AG04450 (cell line): ENCODE measurements at regions not wholly inside any gene's neighbourhood (a gene's known extent, or its start where the extent isn't known, plus 50 kb on each side); places are given as distances from the start of the nearest gene placed in this dataset.

ENCODE experiments used
- CTCF ChIA-PET: fragments of 300-600, 350-600 bp; formaldehyde crosslinking; extraction: SDS; loops from one replicate; lab custom pipeline; 2022; ENCODE audit warnings: antibody characterized with exemption, inconsistent platforms; lab: Charles Lee
- POLR2A ChIA-PET: fragments of 350-600 bp; formaldehyde crosslinking; extraction: SDS; loops from one replicate; lab custom pipeline; 2021; ENCODE audit warnings: antibody characterized with exemption, inconsistent platforms; lab: Yijun Ruan, JAX
- DNase-seq: peaks from one replicate; pipeline ENCODE4 v3.0.0-alpha.2; 2011; ENCODE audit warnings: low read depth, low spot score
- H3K27ac ChIP-seq: one replicate; pipeline ENCODE4 v1.5.1; 2012; ENCODE audit warnings: low read depth, low read length, control low read depth
- H3K27me3 ChIP-seq: one replicate; pipeline ENCODE4 v1.6.0; 2012; ENCODE audit warnings: low read length; ENCODE audit not compliant: control insufficient read depth, insufficient read depth
- H3K4me3 ChIP-seq: 2 replicates; pipeline ENCODE4 v1.5.1; 2011; ENCODE audit warnings: mild to moderate bottlenecking, low read depth, low read length, control low read depth
- H3K9me3 ChIP-seq: 2 replicates; pipeline ENCODE4 v1.5.1; 2012; ENCODE audit warnings: low read length; ENCODE audit not compliant: control insufficient read depth, insufficient read depth
- CTCF ChIP-seq: IDR thresholded peaks from 2 replicates; pipeline ENCODE4 v1.5.1; 2011; ENCODE audit warnings: low read depth, low read length, control low read depth, inconsistent platforms

GRCh38 chr4:33446953-33447352, 2726.8 kb downstream of the PCDH7 start:
- no peaks in the 10 kb centered on the region for H3K9me3 ChIP-seq
- no peaks in the 10 kb centered on the region for H3K27me3 ChIP-seq
- DNase-seq, result no peak
- ChIA-PET POLR2A (no interaction called here), CTCF (no interaction called here)
- no peak for TF ChIP-seq CTCF
- no peak overlapping the region for H3K4me3 ChIP-seq
- no peak overlapping the region for H3K27ac ChIP-seq

GRCh38 chr4:33448948-33449347, 2728.8 kb downstream of the PCDH7 start:
- TF ChIP-seq CTCF, result no peak
- POLR2A ChIA-PET, result no interaction called here
- DNase-seq, result no peak

GRCh38 chr4:33453436-33453835, 2733.3 kb downstream of the PCDH7 start:
- DNase-seq, result no peak
- TF ChIP-seq CTCF, result no peak
- no peaks in the 10 kb centered on the region for H3K27me3 ChIP-seq
- no peaks in the 10 kb centered on the region for H3K9me3 ChIP-seq
- H3K4me3 ChIP-seq, result no peak overlapping the region
- CTCF ChIA-PET, result interaction anchor here (0.8 kb wide), 1 partner anchor 9 kb away, joined by 3 read pairs; no protein-coding TSS in a partner anchor
- no peak overlapping the region for H3K27ac ChIP-seq
- POLR2A ChIA-PET, result no interaction called here

More at GRCh38 chr4:33448948-33449347, 2728.8 kb downstream of the PCDH7 start:
- Histone ChIP-seq H3K27ac (no peak overlapping the region), H3K9me3 (no peaks in the 10 kb centered on the region), H3K27me3 (no peaks in the 10 kb centered on the region), H3K4me3 (no peak overlapping the region)
- CTCF ChIA-PET, result no interaction called here

GRCh38 chr4:33453916-33454315, 2733.7 kb downstream of the PCDH7 start:
- Histone ChIP-seq H3K4me3 (no peak overlapping the region), H3K9me3 (no peaks in the 10 kb centered on the region), H3K27ac (no peak overlapping the region), H3K27me3 (no peaks in the 10 kb centered on the region)
- no peak for DNase-seq
- TF ChIP-seq CTCF, result no peak
- POLR2A ChIA-PET, result no interaction called here
- CTCF ChIA-PET, result interaction anchor here (0.8 kb wide), 1 partner anchor 9 kb away, joined by 3 read pairs; no protein-coding TSS in a partner anchor

- no peak overlapping the region for H3K4me3 ChIP-seq
- no peak overlapping the region for H3K27ac ChIP-seq
- no peaks in the 10 kb centered on the region for H3K9me3 ChIP-seq
- H3K27me3 ChIP-seq, result no peaks in the 10 kb centered on the region
- ChIA-PET CTCF (no interaction called here), POLR2A (no interaction called here)
- no peak for DNase-seq
- TF ChIP-seq CTCF, result no peak
Measured at GRCh38 chr4:33465565-33465964, 2745.4 kb downstream of the PCDH7 start.
